GM23248 (cell line): ENCODE measurements at regions not wholly inside any gene's neighbourhood (a gene's known extent, or its start where the extent isn't known, plus 50 kb on each side); places are given as distances from the start of the nearest gene placed in this dataset.
A peak's percentile ranks its signal among the peaks of the same experiment; 100 is the strongest.

Source experiments
- DNase-seq: peaks from one replicate; pipeline ENCODE4 v3.0.0-alpha.2; 2015
- H2AFZ ChIP-seq: fragments of 200-600 bp; sonication (generic); 2 replicates; pipeline ENCODE4 v1.6.1; 2016; ENCODE audit warnings: antibody characterized with exemption
- H3F3A ChIP-seq: fragments of 200-600 bp; sonication (generic); 2 replicates; pipeline ENCODE4 v1.6.1; 2016; ENCODE audit warnings: mild to moderate bottlenecking, antibody characterized with exemption, mixed run types; ENCODE audit not compliant: insufficient read depth
- H3K27ac ChIP-seq: fragments of 200-600 bp; sonication (generic); 2 replicates; pipeline ENCODE4 v1.5.1; 2016; ENCODE audit warnings: mild to moderate bottlenecking
- H3K27me3 ChIP-seq: fragments of 200-600 bp; sonication (generic); replicated peaks from 2 replicates; pipeline ENCODE4 v1.6.1; 2016; ENCODE audit warnings: mild to moderate bottlenecking; ENCODE audit not compliant: insufficient read depth
- H3K36me3 ChIP-seq: fragments of 200-600 bp; sonication (generic); 2 replicates; pipeline ENCODE4 v1.6.1; 2016; ENCODE audit warnings: low read depth, mild to moderate bottlenecking
- H3K4me1 ChIP-seq: fragments of 200-600 bp; sonication (generic); 2 replicates; pipeline ENCODE4 v1.6.1; 2016; ENCODE audit warnings: mild to moderate bottlenecking; ENCODE audit not compliant: insufficient read depth
- H3K4me2 ChIP-seq: fragments of 200-600 bp; sonication (generic); one replicate; pipeline ENCODE4 v1.6.1; 2016; ENCODE audit warnings: mild to moderate bottlenecking; ENCODE audit not compliant: unreplicated experiment
- H3K4me3 ChIP-seq: fragments of 200-600 bp; sonication (generic); 2 replicates; pipeline ENCODE4 v1.5.1; 2016; ENCODE audit warnings: mild to moderate bottlenecking
- H3K79me2 ChIP-seq: fragments of 200-600 bp; sonication (generic); 2 replicates; pipeline ENCODE4 v1.6.1; 2016; ENCODE audit warnings: mild to moderate bottlenecking; ENCODE audit not compliant: insufficient read depth
- H3K9ac ChIP-seq: fragments of 200-600 bp; sonication (generic); 2 replicates; pipeline ENCODE4 v1.6.1; 2016; ENCODE audit warnings: mild to moderate bottlenecking
- H3K9me2 ChIP-seq: fragments of 200-600 bp; sonication (generic); 2 replicates; pipeline ENCODE4 v1.6.1; 2016; ENCODE audit warnings: mixed run types, mild to moderate bottlenecking, moderate library complexity; ENCODE audit not compliant: insufficient read depth
- H3K9me3 ChIP-seq: fragments of 200-600 bp; sonication (generic); one replicate; pipeline ENCODE4 v1.6.1; 2017; ENCODE audit warnings: low read depth
- H4K20me1 ChIP-seq: fragments of 200-600 bp; sonication (generic); 2 replicates; pipeline ENCODE4 v1.6.0; 2016; ENCODE audit not compliant: insufficient read depth
- EZH2 ChIP-seq: fragments of 200-600 bp; sonication (generic); IDR thresholded peaks from 2 replicates; pipeline ENCODE4 v1.6.1; 2018; ENCODE audit warnings: antibody characterized with exemption, mild to moderate bottlenecking; ENCODE audit not compliant: insufficient read depth, poor library complexity, severe bottlenecking
- EZH2phosphoT487 ChIP-seq: fragments of 200-600 bp; sonication (generic); IDR thresholded peaks from 2 replicates; pipeline ENCODE4 v1.6.1; 2018; ENCODE audit warnings: antibody characterized with exemption, moderate library complexity, mild to moderate bottlenecking, low read depth; ENCODE audit not compliant: insufficient read depth
- WGBS, 2 experiments: methylation state at CpG; one replicate each; pipeline ENCODE4 v1.1.6; 2015 to 2017; ENCODE audit warnings: low lambda C conversion rate in 2 of 2, low coverage in 1 of 2; ENCODE audit errors: missing lambda C conversion rate in 2 of 2; 5-methylcytosine and 5-hydroxymethylcytosine counted together
- in situ Hi-C: fragments of 300-500 bp; cut with MboI; formaldehyde crosslinking; loops from 2 replicates; pipeline ENCODE4 v1.15.0; 2020

DNA sequence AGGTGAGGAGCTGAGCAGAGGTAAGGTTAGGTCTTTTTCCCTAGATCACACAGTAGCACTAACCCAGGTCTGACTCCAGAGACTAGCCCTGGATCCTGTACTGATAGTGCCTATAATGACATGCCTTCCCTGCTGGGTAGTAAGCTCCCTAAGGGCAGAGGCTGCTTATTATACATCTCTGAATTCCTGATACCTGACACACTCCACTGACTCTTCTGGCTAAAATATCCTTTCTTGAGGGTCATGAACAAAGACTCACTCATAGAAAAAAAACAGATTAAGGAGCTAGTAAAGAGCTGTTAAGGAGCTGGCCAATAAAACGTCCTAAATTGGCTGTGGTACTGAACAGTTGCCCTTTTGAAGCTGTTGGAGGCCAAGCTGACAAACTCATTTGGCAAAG lies 149.0 kb upstream of the ITGA1 start:
- H3K4me3 ChIP-seq: no peak overlapping the region
- H3K4me1 ChIP-seq: no peaks in the 10 kb centered on the region
- no peak overlapping the region for H3K27ac ChIP-seq
- no peaks in the 10 kb centered on the region for H3K79me2 ChIP-seq
- 0% methylated on average over 1 of the region's 1 CpG for WGBS, 2 experiments
- H3K9me3 ChIP-seq: no peaks in the 10 kb centered on the region
- no peaks in the 10 kb centered on the region for H3F3A ChIP-seq
- no peaks in the 10 kb centered on the region for H3K9me2 ChIP-seq
- no peak for DNase-seq
- H2AFZ ChIP-seq: no peak overlapping the region
- H3K36me3 ChIP-seq: no peaks in the 10 kb centered on the region
- H4K20me1 ChIP-seq: no peaks in the 10 kb centered on the region
- H3K4me2 ChIP-seq: no peak overlapping the region
- H3K27me3 ChIP-seq: no peaks in the 10 kb centered on the region
- no peak overlapping the region for H3K9ac ChIP-seq
- TF ChIP-seq EZH2phosphoT487: no peak
- no peak for TF ChIP-seq EZH2
- in situ Hi-C loops: no loop called here

DNA sequence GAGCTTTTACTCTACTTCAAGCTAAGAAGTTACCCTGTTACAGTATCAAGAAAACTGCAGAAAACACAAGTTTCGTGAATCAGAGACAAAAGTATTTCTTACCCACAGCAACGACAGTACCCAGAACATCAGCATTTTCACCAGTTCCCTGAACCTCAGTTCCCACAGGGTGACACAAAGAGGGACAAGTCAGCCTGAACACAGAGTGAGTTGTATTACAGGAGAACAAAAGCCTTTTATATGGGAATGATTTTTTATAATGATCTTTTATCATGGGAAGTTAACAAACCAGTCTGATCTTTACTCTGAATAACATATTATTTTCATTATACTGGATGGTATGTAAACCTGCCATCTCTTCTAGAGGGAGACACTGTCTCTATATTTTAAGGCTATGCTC lies 139.0 kb upstream of the ITGA1 start:
- Histone ChIP-seq H3F3A (no peaks in the 10 kb centered on the region), H3K9me2 (no peaks in the 10 kb centered on the region), H3K9ac (no peak overlapping the region), H3K4me1 (no peaks in the 10 kb centered on the region), H3K27me3 (0 out of 2 replicates have a peak, but pooled peaks cover 11% of the 10 kb centered on the region), H3K4me3 (no peak overlapping the region), H2AFZ (no peak overlapping the region), H3K36me3 (no peaks in the 10 kb centered on the region), H4K20me1 (no peaks in the 10 kb centered on the region), H3K79me2 (no peaks in the 10 kb centered on the region), H3K9me3 (no peaks in the 10 kb centered on the region), H3K4me2 (no peak overlapping the region), H3K27ac (no peak overlapping the region)
- DNase-seq: no peak
- in situ Hi-C loops: no loop called here
- 40 to 45% methylated on average over 2 of the region's 2 CpGs for WGBS, 2 experiments
- TF ChIP-seq EZH2phosphoT487 (no peak), EZH2 (no peak)

DNA sequence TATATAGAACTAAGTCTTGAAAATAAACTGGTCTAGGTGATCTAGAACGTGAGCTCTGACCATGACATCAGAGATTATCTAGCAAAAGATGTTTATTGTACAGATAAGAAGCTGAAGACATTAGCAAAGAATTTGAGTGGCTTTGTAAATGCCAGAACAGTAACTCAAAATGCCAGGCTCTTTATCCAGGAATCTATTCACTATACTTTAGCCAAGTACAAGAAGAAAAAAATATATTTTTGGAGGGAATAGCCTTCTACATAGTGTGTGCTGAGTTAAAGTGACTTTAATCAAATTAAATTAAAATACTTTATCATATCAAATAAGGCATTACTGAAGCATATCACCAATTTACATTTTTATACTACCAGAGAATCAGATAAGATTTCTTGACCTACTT lies 132.6 kb upstream of the ITGA1 start:
- in situ Hi-C loops: loop anchor here (10.0 kb wide), 1 partner anchor 1690 kb away; no protein-coding TSS in a partner anchor
- no peaks in the 10 kb centered on the region for H3K9me3 ChIP-seq
- H2AFZ ChIP-seq: no peak overlapping the region
- no peak overlapping the region for H3K4me3 ChIP-seq
- no peak overlapping the region for H3K9ac ChIP-seq
- WGBS, 2 experiments: 19 to 29% methylated on average over 1 of the region's 1 CpG
- no peaks in the 10 kb centered on the region for H3K9me2 ChIP-seq
- H4K20me1 ChIP-seq: no peaks in the 10 kb centered on the region
- no peak for DNase-seq
- no peaks in the 10 kb centered on the region for H3K4me1 ChIP-seq
- no peak overlapping the region for H3K27ac ChIP-seq
- no peaks in the 10 kb centered on the region for H3K79me2 ChIP-seq
- peaks cover 40% of the 10 kb centered on the region for H3K27me3 ChIP-seq
- H3K36me3 ChIP-seq: no peaks in the 10 kb centered on the region
- TF ChIP-seq EZH2 (no peak), EZH2phosphoT487 (no peak)
- H3F3A ChIP-seq: no peaks in the 10 kb centered on the region
- H3K4me2 ChIP-seq: no peak overlapping the region

DNA sequence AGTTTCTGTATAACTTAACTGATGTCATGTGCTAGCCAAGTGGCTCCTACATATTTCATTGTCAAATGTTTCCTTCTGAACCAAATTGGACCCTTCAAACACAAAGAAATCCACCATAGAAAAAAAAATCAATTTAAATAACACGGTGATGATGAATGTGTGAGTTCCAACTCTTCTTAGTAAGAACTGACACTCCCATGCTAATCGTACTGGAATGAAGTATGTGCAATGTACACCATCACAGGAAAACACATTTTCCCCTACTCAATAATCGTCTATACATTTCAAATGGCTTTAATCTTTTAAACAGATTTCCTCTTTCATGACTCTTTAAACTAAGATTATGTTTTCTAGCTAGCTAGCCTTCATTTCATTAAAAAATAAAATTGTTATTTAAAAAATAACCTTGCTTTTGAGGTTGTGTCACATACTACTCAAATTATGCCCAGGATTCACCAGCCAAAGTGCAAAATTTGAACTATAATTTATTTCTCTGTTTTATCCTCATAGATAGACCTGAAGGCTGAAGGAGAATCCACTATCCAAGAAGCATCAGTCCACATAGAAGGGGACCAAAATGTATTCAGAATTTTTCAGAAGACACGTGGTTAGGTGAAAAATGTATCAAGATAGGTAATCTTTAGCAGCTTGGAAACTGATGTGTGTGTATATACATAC lies 131.0 kb upstream of the ITGA1 start:
- Histone ChIP-seq H3K27me3 (peaks cover 40% of the 10 kb centered on the region), H3K4me2 (peak overlapping the region; percentile 64), H3K9ac (no peak overlapping the region), H3K9me3 (no peaks in the 10 kb centered on the region), H2AFZ (peak overlapping the region; percentile 49; the same call in 1 of the 2 replicates), H3K27ac (no peak overlapping the region), H3K4me3 (peak overlapping the region; percentile 39; the same call in 1 of the 2 replicates), H3K79me2 (no peaks in the 10 kb centered on the region), H3K4me1 (no peaks in the 10 kb centered on the region), H3F3A (no peaks in the 10 kb centered on the region), H3K9me2 (no peaks in the 10 kb centered on the region), H4K20me1 (no peaks in the 10 kb centered on the region), H3K36me3 (no peaks in the 10 kb centered on the region)
- in situ Hi-C loops: loop anchor here (10.0 kb wide), 1 partner anchor 1692 kb away; no protein-coding TSS in a partner anchor
- DNase-seq: peak; percentile 8
- WGBS, 2 experiments: 7 to 10% methylated on average over 4 of the region's 4 CpGs
- TF ChIP-seq EZH2 (no peak), EZH2phosphoT487 (no peak)
